ENCODE measurements at regions not wholly inside any gene's neighbourhood (a gene's known extent, or its start where the extent isn't known, plus 50 kb on each side); places are given as distances from the start of the nearest gene placed in this dataset.
"Not testable (repeated sequence)": the region's sequence is repeated elsewhere in the genome, so short reads cannot be mapped to it uniquely, and the experiment has no call there.

GRCh38 chr1:110260194-110260593 is 50.1 kb downstream of the KCNC4 start:
- ATAC-seq (no peak), DNase-seq (no peak)
- intact Hi-C loops (cut with DNase I, micrococcal nuclease): no loop called here

- intact Hi-C loops (cut with DNase I, micrococcal nuclease): no loop called here
- DNase-seq (no peak), ATAC-seq (no peak)
Measured at GRCh38 chr1:110262296-110262695, 52.2 kb downstream of the KCNC4 start.

- intact Hi-C loops (cut with DNase I, micrococcal nuclease): no loop called here
- no peak for ATAC-seq
- no peak for DNase-seq
Measured at GRCh38 chr1:110262846-110263631, 52.9 kb downstream of the KCNC4 start.

- intact Hi-C loops (cut with DNase I, micrococcal nuclease): no loop called here
Measured at GRCh38 chr1:110264430-110264829, 54.3 kb downstream of the KCNC4 start.

GRCh38 chr1:110265186-110265585 is 55.1 kb downstream of the KCNC4 start:
- ATAC-seq (no peak), DNase-seq (no peak)
- intact Hi-C loops (cut with DNase I, micrococcal nuclease): no loop called here

More at GRCh38 chr1:110264430-110264829, 54.3 kb downstream of the KCNC4 start:
- DNase-seq: no peak
- ATAC-seq: no peak

- no peak for ATAC-seq
- no peak for DNase-seq
- intact Hi-C loops (cut with DNase I, micrococcal nuclease): no loop called here
Measured at GRCh38 chr1:110266834-110267233, 56.7 kb downstream of the KCNC4 start.

- no peak for DNase-seq
- ATAC-seq: no peak
- intact Hi-C loops (cut with DNase I, micrococcal nuclease): no loop called here
Measured at GRCh38 chr1:110267260-110267659, 57.1 kb downstream of the KCNC4 start.

GRCh38 chr1:110272045-110272444 is 61.9 kb downstream of the KCNC4 start:
- DNase-seq (no peak), ATAC-seq (peak; percentile 82)
- intact Hi-C loops (cut with DNase I, micrococcal nuclease): no loop called here

GRCh38 chr1:110273832-110274231 is 63.7 kb downstream of the KCNC4 start:
- ATAC-seq; DNase-seq; intact Hi-C loops (cut with DNase I, micrococcal nuclease): not testable (repeated sequence)

DNA sequence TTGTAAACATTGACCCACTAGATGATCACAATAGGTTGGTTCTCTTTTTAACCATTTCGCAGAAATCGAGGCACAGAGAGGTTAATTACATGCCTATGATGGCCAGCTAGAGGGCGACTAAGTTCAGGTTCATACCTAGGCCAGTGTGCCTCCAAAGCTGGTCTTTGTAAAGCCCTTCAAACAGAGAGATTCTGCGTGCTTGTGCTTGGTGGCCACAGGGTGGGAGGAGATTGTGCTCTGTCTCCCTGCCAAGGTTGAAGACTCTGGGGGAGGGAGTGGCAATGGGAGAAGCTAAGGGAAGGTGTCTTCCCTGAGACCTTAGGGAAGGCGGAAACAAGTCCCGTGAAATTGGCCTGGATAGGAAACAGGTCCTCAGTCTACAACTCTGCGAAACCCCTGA is 59.1 kb upstream of the RBM15 start:
- DNase-seq: no peak
- ATAC-seq: no peak
- intact Hi-C loops (cut with DNase I, micrococcal nuclease): no loop called here

DNA sequence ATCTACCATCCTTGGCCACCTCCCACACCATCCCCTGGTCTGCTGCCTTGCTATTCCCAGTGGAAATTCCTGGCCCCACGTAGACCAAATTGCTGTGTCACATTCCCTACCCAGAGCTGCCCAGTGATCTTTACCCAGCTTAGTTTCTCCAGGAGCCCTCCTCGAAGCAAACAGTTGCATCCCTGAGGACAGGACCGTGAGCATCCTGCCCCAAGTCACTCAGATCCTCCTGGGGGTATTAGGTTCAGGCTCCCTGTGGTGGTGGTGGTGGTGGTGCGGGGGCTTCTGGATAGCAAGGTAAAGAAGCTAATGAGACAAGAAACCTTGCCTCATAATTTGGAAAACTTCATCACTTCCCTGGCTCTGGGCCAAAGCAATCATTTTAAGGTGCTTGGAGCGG is 58.4 kb upstream of the RBM15 start:
- ATAC-seq (no peak), DNase-seq (no peak)
- intact Hi-C loops (cut with DNase I, micrococcal nuclease): no loop called here

GRCh38 chr1:110281363-110282290 is 57.5 kb upstream of the RBM15 start:
- DNase-seq (no peak), ATAC-seq (no peak)
- intact Hi-C loops (cut with DNase I, micrococcal nuclease): no loop called here

GRCh38 chr1:110282395-110282794 is 56.8 kb upstream of the RBM15 start:
- intact Hi-C loops (cut with DNase I, micrococcal nuclease): no loop called here
- no peak for ATAC-seq
- no peak for DNase-seq

DNA sequence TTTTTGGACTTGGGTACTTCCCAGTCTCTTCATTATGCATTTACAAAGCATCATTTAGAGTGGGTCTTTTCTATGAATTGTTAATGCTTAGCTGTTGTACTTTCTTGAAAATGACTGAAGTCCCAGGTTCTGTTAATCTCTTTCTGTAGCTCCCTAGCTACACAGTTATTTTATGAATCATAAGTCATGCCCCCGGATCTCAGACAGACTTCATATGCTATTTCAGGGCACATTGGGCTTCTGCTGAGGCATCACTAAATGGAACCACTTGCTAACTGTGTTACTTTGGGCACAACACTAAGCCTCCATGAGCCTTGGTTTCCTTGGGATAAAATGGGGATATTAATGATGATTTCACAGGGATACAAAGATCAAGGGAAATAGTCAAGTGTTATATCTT is 55.5 kb upstream of the RBM15 start:
- intact Hi-C loops (cut with DNase I, micrococcal nuclease): no loop called here
- DNase-seq (no peak), ATAC-seq (no peak)

DNA sequence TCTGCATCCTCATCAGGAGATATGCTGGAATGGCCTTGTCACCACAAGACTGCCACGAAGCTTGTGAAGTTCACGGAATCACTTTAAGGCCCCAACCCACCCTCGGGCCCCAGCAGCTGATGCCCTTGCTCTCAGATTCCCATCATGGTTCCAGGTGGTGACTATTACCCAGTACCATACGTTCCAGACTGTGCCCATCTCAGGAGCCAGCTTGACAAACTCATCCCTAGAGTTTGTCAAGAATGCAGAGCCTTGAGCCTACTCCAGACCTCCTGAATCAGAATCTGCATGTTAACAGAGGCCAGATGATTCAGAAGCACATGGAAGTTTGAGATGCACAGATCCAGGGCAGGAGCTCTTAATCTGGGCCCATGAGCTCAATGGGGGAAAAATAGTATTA is 53.9 kb upstream of the RBM15 start:
- ATAC-seq (no peak), DNase-seq (no peak)
- intact Hi-C loops (cut with DNase I, micrococcal nuclease): no loop called here

GRCh38 chr1:110286564-110286963 is 52.6 kb upstream of the RBM15 start:
- intact Hi-C loops (cut with DNase I, micrococcal nuclease): no loop called here
- ATAC-seq (no peak), DNase-seq (no peak)

DNA sequence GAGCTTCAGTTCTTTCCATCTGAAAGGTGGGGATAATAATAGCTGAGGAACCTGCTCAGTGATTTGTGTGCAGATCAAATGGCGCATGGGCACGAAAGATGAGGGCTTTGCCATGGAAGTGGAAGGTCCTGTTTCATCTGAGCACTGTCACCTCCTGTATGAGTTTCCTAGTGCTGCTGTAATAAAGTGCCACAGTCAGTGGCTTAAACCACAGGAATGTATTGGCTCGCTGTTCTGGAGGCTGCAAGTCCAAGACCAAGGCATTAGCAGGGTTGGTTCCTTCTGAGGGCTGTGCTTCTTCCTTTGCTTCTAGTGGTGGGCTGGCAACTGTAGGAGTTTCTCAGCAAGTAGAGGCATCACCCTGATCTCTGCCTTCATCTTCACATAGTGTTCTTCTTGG is 51.1 kb upstream of the RBM15 start:
- DNase-seq: no peak
- intact Hi-C loops (cut with DNase I, micrococcal nuclease): no loop called here

More for the DNA sequence above, 51.1 kb upstream of the RBM15 start:
- no peak for ATAC-seq
